ENCODE measurements at regions not wholly inside any gene's neighbourhood (a gene's known extent, or its start where the extent isn't known, plus 50 kb on each side); places are given as distances from the start of the nearest gene placed in this dataset.

DNA sequence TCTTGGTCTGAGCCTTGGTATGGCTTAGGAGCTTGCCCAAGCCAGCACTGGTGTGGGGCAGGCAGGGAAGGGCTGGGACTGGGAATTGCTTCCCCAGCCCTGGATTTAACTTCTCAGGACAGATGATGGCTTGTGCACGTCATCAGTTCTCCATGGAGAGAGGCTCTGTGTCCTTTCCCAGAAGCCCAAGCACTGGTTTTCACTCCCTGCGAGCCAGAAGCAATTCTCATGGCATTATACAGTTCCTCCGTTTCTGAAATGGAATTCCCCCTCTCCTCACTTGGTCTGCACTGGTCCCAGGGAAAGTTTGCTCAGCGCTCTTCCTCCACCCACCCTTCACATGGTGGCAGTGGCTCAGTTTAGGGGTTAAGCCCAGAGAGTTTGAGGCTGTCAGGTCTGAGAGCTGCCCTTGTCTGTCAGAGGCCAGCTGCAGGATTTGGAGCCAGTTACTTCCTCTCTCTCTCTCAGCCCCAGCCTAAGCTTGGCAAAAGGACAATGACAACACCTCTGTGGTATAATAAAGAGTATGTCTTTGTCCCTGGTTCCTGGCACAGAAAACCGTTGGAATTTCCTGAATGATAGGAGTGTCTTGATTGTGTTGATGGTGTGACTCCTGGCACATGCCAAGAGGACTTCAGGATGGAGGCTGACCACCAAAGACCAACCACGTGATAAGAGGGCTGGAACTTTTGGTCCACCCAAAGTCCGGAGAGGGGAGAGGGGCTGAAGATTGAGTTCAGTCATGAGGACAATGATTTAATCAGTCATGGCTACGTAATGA, 219.6 kb upstream of the TNRC6C start:
- Mint-ChIP-seq H3K36me3 (no peaks in the 10 kb centered on the region), H3K27ac (no peak overlapping the region), H3K27me3 (peaks cover 14% of the 10 kb centered on the region), H3K4me1 (no peaks in the 10 kb centered on the region), H3K9me3 (peaks cover 0 to 2% (median 0%) of the 10 kb centered on the region in 3 donors), H3K4me3 (peak overlapping the region in 1 of 4 donors; percentile 5)

DNA sequence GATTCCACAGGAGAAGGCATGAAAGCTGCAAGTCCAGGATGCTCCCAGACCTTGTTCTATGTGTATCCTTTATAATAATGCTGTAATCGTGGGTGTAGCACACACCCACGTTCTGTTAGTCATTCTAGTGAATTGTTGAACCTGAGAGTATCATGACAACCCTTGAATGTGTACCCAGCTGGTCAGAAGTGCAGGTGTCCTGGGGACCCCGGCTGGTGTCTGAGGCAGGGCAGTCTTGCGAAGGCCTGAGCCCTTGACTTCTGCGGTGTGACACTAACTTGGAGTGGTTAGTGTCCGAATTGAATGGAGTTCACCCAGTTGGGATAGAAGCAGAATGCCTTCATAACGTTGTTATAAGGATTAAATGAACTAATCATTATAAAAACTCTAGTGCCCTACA, 218.0 kb upstream of the TNRC6C start:
- Mint-ChIP-seq H3K9me3 (peaks cover 0 to 9% (median 8%) of the 10 kb centered on the region in 3 donors), H3K27me3 (peaks cover 13% of the 10 kb centered on the region), H3K4me3 (no peak overlapping the region), H3K27ac (no peak overlapping the region), H3K36me3 (peaks cover 2% of the 10 kb centered on the region), H3K4me1 (no peaks in the 10 kb centered on the region)

DNA sequence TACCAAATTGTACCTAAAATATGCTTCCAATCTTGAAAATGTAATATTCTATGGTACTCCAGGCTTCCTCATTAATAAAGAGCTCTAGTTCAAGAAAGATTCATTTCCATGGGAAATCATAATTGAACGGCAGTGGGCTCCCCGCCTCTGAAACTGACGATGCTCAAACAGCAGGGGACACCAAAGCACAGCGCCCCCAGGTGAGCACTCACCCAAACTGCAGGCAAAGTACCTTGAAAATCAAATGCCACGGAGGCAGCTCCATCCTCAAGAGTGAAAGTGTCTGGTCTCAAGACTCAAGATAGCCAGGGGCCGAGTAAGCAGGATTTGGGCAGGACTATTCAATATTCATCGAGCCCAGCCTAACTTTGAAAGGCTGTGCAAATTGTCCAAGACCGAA, 217.4 kb upstream of the TNRC6C start:
- Mint-ChIP-seq H3K27ac (no peak overlapping the region), H3K4me3 (peak overlapping the region in 1 of 4 donors; percentile 50), H3K4me1 (no peaks in the 10 kb centered on the region), H3K36me3 (peaks cover 2% of the 10 kb centered on the region), H3K9me3 (peaks cover 0 to 13% (median 8%) of the 10 kb centered on the region in 3 donors), H3K27me3 (peaks cover 13% of the 10 kb centered on the region)

DNA sequence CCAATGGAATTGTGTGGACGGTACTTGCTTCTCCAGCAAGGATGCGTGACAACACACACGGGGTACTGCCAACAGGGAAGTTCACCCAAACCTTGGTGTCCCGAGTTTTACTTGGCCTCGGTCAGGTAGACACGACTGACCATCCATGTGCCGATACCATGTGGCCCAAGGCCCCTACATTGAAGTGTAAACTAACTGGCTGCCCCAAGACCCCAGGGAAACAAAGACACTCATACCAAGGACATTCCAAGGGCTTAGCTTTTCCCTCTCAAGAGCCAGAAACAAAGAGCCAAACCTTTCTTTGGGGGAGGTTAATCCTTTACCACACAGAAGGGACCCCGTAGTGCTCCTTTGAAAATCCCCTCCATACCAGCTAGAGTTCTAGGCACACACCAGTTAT, 215.9 kb upstream of the TNRC6C start:
- H3K27me3 Mint-ChIP-seq: peaks cover 13% of the 10 kb centered on the region
- peaks cover 0 to 13% (median 8%) of the 10 kb centered on the region in 3 donors for H3K9me3 Mint-ChIP-seq
- H3K4me3 Mint-ChIP-seq: no peak overlapping the region
- no peak overlapping the region for H3K27ac Mint-ChIP-seq
- H3K36me3 Mint-ChIP-seq: peaks cover 2% of the 10 kb centered on the region
- no peaks in the 10 kb centered on the region for H3K4me1 Mint-ChIP-seq

DNA sequence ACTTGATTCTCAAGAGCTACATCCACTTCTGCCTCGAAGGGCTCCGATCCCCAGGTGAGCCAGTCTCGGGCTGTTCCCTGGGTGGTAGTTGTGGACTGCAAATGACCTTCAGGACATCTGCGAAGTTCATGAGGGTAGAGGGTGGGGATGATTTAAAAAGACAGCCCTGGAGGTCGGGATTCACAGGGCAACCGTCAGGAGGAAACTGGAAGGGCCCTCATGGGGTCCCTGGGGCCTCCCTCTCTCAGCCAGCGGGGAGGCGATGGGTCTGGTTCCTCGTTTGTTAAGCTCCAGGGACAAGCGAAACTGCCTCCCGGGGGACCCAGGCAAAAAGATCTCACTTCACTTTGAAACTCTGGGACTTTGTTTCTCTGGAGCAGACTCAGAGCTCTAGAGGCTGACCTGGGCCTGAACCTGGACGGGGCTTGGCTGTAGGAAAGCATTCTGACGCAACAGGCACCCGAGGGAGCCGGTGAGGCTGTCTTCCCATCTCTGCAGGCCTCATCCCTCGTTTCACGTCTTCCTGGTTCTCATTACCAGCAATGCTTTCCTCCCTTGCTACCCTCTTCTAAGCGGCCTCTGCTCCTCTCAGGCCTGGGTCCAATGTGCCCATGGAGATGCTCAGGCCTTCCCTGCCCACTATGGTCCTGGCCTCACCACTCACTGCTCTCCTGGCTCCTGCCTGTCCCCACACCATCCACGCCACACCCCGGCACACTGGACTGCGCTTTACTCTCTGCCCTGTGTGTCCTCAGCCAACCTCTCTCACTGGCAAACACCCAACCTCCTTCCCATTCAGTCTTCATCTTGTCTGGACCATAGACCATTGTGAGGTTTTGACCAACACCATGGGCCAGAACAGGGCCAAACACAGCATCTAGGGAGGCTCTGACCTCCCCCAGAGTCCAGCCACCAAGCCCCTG, 214.2 kb upstream of the TNRC6C start:
- peaks cover 0 to 13% (median 8%) of the 10 kb centered on the region in 3 donors for H3K9me3 Mint-ChIP-seq
- H3K4me3 Mint-ChIP-seq: no peak overlapping the region
- H3K4me1 Mint-ChIP-seq: no peaks in the 10 kb centered on the region
- peaks cover 17% of the 10 kb centered on the region for H3K27me3 Mint-ChIP-seq
- H3K36me3 Mint-ChIP-seq: peaks cover 4% of the 10 kb centered on the region
- H3K27ac Mint-ChIP-seq: no peak overlapping the region

DNA sequence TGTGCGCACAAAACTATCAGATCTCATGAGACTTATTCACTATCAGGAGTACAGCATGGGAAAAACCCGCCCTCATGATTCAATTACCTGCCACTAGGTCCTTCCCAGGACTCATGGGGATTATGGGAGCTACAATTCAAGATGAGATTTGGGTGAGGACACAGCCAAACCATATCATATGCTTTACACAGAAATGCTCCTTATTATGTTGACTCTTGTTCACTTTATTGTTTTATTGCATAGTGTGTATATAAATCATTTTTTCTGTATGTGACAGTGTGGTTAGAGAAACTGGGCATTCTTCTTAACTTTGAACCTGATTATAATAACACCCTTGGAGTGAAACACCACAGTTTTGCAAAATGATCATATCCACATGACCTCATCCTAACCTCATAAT, 212.8 kb upstream of the TNRC6C start:
- Mint-ChIP-seq H3K9me3 (peaks cover 0 to 13% (median 7%) of the 10 kb centered on the region in 3 donors), H3K4me3 (no peak overlapping the region), H3K27me3 (peaks cover 12% of the 10 kb centered on the region), H3K36me3 (peaks cover 4% of the 10 kb centered on the region), H3K27ac (no peak overlapping the region), H3K4me1 (no peaks in the 10 kb centered on the region)

DNA sequence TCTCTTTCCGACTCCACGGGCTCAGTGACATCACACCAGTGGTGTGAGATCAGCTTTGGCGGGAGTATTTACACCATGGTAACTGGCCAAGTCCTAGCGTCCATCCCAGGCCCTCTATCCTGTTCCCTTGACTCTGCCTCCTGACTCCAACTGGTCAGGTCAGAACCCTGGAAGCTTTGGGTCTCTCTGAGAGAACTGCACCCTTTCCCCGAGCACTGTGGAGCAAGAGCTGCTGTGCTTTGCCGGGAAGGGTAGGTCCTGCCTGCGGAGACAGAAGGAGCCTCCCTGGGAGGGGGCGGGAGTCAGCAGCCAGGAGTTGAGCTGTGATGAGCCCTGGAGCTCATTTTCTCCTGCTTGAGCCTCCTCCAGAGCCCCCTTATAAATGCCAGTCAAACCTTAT, 212.1 kb upstream of the TNRC6C start:
- Mint-ChIP-seq H3K4me1 (no peaks in the 10 kb centered on the region), H3K27ac (no peak overlapping the region), H3K27me3 (peaks cover 12% of the 10 kb centered on the region), H3K4me3 (peak overlapping the region in 1 of 4 donors; percentile 22), H3K36me3 (peaks cover 4% of the 10 kb centered on the region), H3K9me3 (peaks cover 0 to 13% (median 7%) of the 10 kb centered on the region in 3 donors)

DNA sequence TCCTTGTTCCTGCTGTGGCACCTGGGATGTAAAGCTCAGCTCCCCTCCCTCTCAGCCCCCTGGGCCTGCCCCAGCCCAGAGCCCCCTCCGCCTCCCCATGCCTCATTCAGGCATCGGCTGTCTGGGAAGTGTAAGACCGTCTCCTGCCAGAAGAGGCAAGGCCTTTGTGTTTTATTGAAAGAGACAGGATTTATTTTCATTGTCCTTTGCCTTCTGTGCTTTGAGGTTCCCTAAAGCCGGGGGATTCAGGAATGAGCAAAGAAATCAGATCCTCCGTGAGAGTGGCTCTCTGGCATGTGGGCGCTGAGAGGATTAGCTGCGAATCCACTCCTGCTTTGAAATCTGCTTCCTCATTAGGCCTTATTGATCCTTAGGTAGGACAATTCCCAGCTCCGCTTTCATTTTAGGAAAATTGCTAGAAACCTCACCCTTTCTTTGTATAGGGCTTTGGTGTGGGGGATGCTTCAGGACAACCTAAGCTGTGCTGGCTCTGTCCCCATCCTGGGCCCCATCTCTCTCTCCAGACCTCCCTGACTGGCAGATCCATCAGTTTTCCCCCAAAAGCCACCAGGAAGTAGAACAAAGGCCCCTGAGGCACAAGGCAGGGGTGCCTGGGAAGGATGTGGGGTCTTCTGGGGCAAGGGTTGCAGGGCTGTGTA, 211.5 kb upstream of the TNRC6C start:
- H3K27ac Mint-ChIP-seq: no peak overlapping the region
- peaks cover 0 to 13% (median 7%) of the 10 kb centered on the region in 3 donors for H3K9me3 Mint-ChIP-seq
- peaks cover 4% of the 10 kb centered on the region for H3K36me3 Mint-ChIP-seq
- no peaks in the 10 kb centered on the region for H3K4me1 Mint-ChIP-seq
- H3K4me3 Mint-ChIP-seq: no peak overlapping the region
- peaks cover 12% of the 10 kb centered on the region for H3K27me3 Mint-ChIP-seq

DNA sequence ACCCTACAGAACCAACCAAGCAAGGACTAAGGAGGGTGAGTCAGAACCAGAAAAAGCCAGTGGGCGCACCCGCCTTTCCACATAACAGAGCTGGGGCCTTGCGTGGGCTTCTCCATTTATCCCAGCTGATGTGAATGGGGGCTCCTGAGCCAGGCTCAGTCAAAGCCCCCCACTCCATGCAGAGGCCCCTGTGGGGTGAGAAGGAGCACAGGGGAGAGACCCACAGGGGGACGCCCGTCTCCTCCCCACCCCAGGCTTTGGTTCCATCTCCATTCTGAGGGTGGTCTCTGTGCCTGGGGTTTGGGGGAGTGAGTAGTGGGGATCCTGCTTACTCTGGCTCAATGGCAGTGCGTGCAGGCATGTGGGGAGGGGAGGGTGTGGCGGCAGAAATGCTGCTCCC, 210.1 kb upstream of the TNRC6C start:
- Mint-ChIP-seq H3K4me1 (no peaks in the 10 kb centered on the region), H3K4me3 (no peak overlapping the region), H3K27me3 (peaks cover 9% of the 10 kb centered on the region), H3K27ac (no peak overlapping the region), H3K9me3 (peaks cover 0 to 13% (median 7%) of the 10 kb centered on the region in 3 donors), H3K36me3 (peaks cover 4% of the 10 kb centered on the region)

DNA sequence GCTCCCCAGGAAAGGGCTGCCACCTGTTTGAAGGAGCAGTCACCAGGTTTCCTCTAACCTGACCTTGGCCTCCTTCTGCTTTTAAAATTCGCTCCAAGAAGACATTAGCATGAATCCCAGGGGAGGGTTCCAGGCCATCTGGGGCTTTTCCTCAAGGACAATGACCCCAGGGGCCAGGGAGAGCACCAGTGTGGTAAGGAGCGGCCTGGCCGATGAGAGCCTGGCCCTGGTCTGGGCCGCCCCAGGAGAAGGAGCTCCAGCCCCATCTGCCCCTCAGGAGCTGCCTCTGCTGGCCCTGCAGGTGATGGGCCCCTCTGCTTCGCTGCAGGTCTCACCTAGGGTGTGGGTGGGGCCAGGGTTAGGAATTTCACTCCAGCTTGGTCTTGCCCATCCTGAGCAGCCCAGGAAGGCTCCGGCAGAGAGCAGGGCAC, 209.2 kb upstream of the TNRC6C start:
- H3K36me3 Mint-ChIP-seq: peaks cover 4% of the 10 kb centered on the region
- peaks cover 0 to 13% (median 5%) of the 10 kb centered on the region in 3 donors for H3K9me3 Mint-ChIP-seq
- H3K4me3 Mint-ChIP-seq: no peak overlapping the region
- peaks cover 7% of the 10 kb centered on the region for H3K27me3 Mint-ChIP-seq
- H3K4me1 Mint-ChIP-seq: no peaks in the 10 kb centered on the region
- no peak overlapping the region for H3K27ac Mint-ChIP-seq

DNA sequence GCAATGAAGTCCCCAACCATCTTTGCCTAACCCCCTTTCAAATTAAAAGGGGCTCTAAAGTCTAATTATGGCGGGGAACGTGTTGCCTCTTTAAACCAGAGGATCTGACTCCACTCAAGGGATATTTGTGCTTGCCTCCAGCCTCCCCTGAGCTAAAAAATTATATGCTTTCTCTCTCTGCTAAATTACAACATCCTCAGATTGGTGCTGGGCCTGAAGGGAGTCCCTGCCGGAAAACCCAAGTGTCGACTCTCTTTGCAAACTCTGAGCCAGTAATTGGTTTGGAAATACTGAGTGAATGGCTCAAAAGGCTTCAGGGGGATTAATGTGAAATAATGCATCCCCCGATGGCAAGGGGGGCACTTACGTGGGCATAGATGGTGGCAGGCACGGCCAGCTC, 208.5 kb upstream of the TNRC6C start:
- no peak overlapping the region for H3K27ac Mint-ChIP-seq

DNA sequence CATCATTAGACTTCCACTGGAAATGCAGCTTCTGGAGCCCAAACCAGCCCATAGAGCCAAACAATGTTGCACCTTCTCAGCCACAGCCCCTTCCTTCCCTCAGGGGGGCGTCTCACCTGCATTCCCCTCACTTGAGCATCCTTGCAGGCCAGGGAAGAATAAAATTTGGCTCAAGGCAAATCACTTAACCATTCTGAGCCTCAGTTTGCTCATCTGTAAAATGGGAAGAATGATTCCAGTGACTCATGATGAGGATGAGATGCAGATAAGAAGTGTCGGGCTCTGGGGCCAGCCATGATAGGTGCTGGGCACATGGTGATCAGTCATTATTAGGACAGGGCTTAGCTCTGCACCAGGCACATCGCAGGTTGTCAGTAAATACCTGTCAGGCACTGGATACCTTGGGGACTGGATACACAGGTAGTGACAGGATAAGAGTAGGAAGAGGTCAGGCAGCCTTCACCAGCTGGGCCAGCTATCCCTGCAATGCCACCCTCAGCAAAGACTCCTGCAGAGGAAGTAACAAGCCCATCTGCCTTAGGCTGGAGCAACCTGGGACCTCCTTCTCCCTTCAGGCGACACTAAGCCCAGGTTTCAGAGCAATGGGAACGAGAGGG, 208.0 kb upstream of the TNRC6C start:
- Mint-ChIP-seq H3K4me3 (no peak overlapping the region), H3K27ac (no peak overlapping the region), H3K9me3 (peaks cover 0 to 9% (median 0%) of the 10 kb centered on the region in 3 donors), H3K27me3 (peaks cover 6% of the 10 kb centered on the region), H3K4me1 (no peaks in the 10 kb centered on the region), H3K36me3 (peaks cover 2% of the 10 kb centered on the region)

More for the DNA sequence above, 208.5 kb upstream of the TNRC6C start:
- peaks cover 0 to 13% (median 1%) of the 10 kb centered on the region in 3 donors for H3K9me3 Mint-ChIP-seq
- peaks cover 2% of the 10 kb centered on the region for H3K36me3 Mint-ChIP-seq
- H3K4me3 Mint-ChIP-seq: no peak overlapping the region
- H3K4me1 Mint-ChIP-seq: no peaks in the 10 kb centered on the region
- H3K27me3 Mint-ChIP-seq: peaks cover 6% of the 10 kb centered on the region

DNA sequence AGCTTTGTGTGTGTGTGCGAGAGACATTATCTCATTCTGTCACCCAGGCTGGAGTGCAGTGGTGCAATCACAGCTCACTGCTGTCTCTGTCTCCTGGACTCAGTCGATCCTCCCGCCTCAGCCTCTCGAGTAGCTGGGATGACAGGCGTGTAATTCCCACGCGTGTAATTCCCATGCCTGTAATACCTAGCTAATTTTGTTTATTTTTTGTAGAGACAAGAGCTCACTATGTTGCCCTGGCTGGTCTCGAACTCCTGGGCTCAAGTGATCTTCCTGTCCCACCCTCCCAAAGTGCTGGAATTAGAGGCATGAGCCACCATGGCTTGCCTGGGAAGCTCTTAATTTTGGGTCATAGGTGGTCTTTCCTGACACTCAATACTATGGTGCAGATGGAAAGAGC, 205.3 kb upstream of the TNRC6C start:
- Mint-ChIP-seq H3K9me3 (peaks cover 0 to 6% (median 0%) of the 10 kb centered on the region in 3 donors), H3K36me3 (no peaks in the 10 kb centered on the region), H3K27ac (no peak overlapping the region), H3K27me3 (peaks cover 4% of the 10 kb centered on the region), H3K4me1 (no peaks in the 10 kb centered on the region), H3K4me3 (no peak overlapping the region)

DNA sequence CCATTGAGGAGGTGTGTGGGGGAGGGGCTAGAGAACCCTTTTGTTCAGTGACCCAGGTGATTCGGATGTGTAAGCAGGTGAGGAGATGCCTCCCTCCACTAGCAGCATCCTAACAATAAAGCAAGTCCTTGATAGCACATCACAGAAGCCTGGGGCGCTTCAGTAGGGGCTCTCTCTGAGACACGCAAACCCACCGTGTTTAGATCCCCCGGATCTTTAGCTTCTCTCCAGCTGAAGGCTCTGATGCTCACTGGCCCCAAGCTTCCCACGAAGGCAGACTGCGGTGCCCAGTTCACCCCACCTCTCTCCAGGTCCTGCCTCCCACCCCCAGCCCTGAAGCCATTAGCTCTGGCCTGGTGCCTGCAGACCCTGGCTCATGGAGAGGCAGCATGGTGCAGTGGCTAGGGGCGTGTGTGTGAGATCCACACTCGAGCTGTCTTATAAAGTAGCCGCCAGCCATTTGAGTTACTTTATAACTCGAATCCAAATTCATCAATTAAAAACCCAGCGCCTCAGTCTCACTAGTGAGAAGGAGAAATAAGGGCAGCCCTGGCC, 204.7 kb upstream of the TNRC6C start:
- H3K27ac Mint-ChIP-seq: no peak overlapping the region
- H3K4me1 Mint-ChIP-seq: no peaks in the 10 kb centered on the region
- no peaks in the 10 kb centered on the region for H3K36me3 Mint-ChIP-seq
- peaks cover 4% of the 10 kb centered on the region for H3K27me3 Mint-ChIP-seq
- H3K9me3 Mint-ChIP-seq: peaks cover 0 to 6% (median 2%) of the 10 kb centered on the region in 3 donors
- H3K4me3 Mint-ChIP-seq: no peak overlapping the region

Measured in IgD-negative memory B cell (primary cell).